ENCODE measurements at regions not wholly inside any gene's neighbourhood (a gene's known extent, or its start where the extent isn't known, plus 50 kb on each side); places are given as distances from the start of the nearest gene placed in this dataset.

- no peak for TF ChIP-seq POLR2A (IDR thresholded peaks at IDR 0.05; ENCODE audit: low read length)
- TF ChIP-seq GATA1 (IDR thresholded peaks at IDR 0.05; ENCODE audit: low read depth, low read length) = no peak
Measured at GRCh38 chr10:104518891-104519290, 122.2 kb upstream of the SORCS3 start.

Data from erythroblast (primary cell).